Stimulated activated memory B cell treated with anti-CD40 and anti-IgM and Interleukin-4, amounts not matched to agents 10 μg/mL and 1 μg/mL and 100 μg/mL, for 72 hours (primary cell): ENCODE measurements at regions not wholly inside any gene's neighbourhood (a gene's known extent, or its start where the extent isn't known, plus 50 kb on each side); places are given as distances from the start of the nearest gene placed in this dataset.

Experiments used
- ATAC-seq: fragments of 150-1000 bp; cut with Tn5 transposase; 2 replicates; pipeline ENCODE4 v1.10.0; 2021
- H3K27ac Mint-ChIP-seq: one replicate; pipeline ENCODE4 v1.8.0; 2022; ENCODE audit warnings: mild to moderate bottlenecking, mixed read lengths
- H3K27me3 Mint-ChIP-seq: one replicate; pipeline ENCODE4 v1.8.0; 2022; ENCODE audit warnings: mixed read lengths
- H3K36me3 Mint-ChIP-seq: one replicate; pipeline ENCODE4 v1.8.0; 2022; ENCODE audit warnings: mixed read lengths
- H3K4me1 Mint-ChIP-seq: one replicate; pipeline ENCODE4 v1.8.0; 2022; ENCODE audit warnings: mixed read lengths
- H3K4me3 Mint-ChIP-seq: one replicate; pipeline ENCODE4 v1.8.0; 2022; ENCODE audit warnings: mild to moderate bottlenecking, moderate library complexity, mixed read lengths
- H3K9me3 Mint-ChIP-seq: one replicate; pipeline ENCODE4 v1.8.0; 2022; ENCODE audit warnings: mixed read lengths

- H3K27ac Mint-ChIP-seq = no peak overlapping the region
- H3K4me1 Mint-ChIP-seq = no peaks in the 10 kb centered on the region
- no peaks in the 10 kb centered on the region for H3K27me3 Mint-ChIP-seq
- peaks cover 27% of the 10 kb centered on the region for H3K9me3 Mint-ChIP-seq
- no peak overlapping the region for H3K4me3 Mint-ChIP-seq
- H3K36me3 Mint-ChIP-seq = peaks cover 38% of the 10 kb centered on the region
- ATAC-seq = no peak
Observed at GRCh38 chr16:72308396-72308795, 136.4 kb upstream of the PMFBP1 start.

DNA sequence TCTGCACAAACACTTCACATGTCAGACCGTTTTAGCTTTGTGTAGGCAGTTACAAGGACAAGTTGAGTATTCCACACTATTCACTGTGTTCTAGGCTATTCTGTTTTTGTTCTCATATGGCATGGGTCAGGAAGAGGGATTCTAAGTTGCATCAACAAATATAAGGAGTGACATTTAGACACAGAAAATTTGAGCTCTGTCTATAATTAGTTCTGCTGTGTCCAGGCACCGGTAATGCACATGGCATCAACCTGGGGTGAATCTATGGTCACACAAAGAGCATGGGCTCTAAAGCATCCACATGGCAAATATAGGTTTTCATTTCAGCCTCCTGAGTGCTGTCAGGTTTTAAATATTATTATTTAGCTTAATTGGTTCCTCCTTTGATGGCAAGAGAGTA is 130.4 kb upstream of the PMFBP1 start:
- Mint-ChIP-seq H3K9me3 (peaks cover 6% of the 10 kb centered on the region), H3K27me3 (no peaks in the 10 kb centered on the region), H3K36me3 (peaks cover 29% of the 10 kb centered on the region), H3K27ac (no peak overlapping the region), H3K4me1 (no peaks in the 10 kb centered on the region), H3K4me3 (no peak overlapping the region)
- no peak for ATAC-seq

DNA sequence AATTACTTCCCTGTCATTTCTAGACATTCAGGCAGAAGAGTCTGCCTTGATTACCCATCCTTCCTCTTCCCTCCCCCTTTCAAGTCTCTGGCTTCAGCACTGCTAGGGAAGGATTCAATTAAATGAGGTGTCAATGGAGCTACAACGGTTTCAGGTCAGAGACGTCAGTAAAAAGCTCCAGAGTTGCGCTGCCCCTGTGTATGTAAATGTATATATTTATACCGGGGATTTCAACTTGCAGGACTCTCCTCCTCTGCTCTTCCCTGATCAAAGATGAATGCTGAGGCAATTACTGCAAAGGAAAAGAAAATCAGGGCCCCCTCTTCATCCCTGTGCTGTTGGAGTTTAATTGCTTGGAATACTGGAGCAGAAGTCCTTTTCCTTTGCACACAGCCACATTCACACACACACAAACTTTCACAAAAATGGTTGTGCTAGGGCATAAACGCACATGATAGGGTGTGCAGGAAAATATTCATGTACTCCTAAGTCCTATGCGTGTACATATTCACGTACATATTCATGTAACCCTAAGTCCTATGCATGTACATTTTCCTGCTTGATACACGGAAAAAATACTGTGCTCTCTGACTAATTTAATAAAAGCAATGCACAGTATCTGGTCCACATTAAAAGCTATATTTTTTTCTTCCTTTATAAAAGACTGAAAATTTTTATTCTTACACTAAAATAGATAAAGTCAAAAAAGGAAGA is 129.7 kb upstream of the PMFBP1 start:
- Mint-ChIP-seq H3K27ac (no peak overlapping the region), H3K4me3 (no peak overlapping the region), H3K27me3 (no peaks in the 10 kb centered on the region), H3K4me1 (no peaks in the 10 kb centered on the region), H3K9me3 (peaks cover 6% of the 10 kb centered on the region), H3K36me3 (peaks cover 23% of the 10 kb centered on the region)
- ATAC-seq = no peak

DNA sequence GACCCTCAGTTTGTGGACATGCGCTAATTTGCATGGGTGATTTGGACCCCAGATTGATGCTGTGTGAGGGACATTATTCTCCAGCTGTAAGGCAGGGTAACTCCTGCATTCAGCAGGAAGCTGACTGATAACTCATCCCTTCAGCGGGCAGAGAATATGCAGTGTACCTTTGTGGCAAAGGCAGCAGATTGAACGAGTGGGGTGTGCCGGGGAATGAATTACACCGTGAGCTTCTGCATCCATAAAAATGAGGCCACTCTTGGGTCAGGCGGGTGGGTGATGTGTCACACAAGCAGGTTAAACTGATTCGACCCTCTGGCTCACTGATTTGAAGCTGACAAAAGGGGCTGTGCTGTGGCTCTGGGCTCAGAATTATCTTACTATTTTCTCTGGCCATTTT is 128.9 kb upstream of the PMFBP1 start:
- H3K27ac Mint-ChIP-seq = no peak overlapping the region
- H3K27me3 Mint-ChIP-seq = no peaks in the 10 kb centered on the region
- no peak for ATAC-seq
- no peak overlapping the region for H3K4me3 Mint-ChIP-seq
- H3K9me3 Mint-ChIP-seq = peaks cover 6% of the 10 kb centered on the region
- no peaks in the 10 kb centered on the region for H3K4me1 Mint-ChIP-seq
- peaks cover 18% of the 10 kb centered on the region for H3K36me3 Mint-ChIP-seq

DNA sequence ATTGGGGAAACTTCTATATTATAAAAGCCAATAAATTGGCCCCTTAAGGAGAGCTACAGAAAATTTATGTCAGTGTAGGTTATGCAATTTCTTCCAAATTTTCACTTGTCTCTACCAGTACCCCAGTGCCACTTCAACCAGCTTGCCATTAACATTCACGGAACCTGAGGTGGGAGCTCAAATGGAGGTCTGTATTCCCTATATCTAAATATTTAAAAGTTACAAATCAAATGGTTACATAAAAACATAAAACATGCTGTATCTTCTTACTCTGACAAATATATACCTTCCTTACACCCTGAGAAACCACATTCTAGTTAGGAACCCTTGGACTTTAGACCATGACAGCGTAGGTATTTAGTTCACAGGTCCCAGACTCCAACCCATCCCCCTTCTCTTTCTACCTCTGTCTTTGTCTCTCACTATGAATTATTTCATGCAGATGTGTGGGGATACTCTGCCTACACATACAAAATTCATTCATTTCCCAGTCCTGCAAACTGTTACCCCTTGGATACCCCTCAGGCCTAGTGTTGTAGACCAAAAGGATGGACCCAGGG is 127.8 kb upstream of the PMFBP1 start:
- Mint-ChIP-seq H3K36me3 (peaks cover 10% of the 10 kb centered on the region), H3K27ac (no peak overlapping the region), H3K9me3 (peaks cover 3% of the 10 kb centered on the region), H3K4me3 (no peak overlapping the region), H3K27me3 (no peaks in the 10 kb centered on the region), H3K4me1 (no peaks in the 10 kb centered on the region)
- no peak for ATAC-seq

DNA sequence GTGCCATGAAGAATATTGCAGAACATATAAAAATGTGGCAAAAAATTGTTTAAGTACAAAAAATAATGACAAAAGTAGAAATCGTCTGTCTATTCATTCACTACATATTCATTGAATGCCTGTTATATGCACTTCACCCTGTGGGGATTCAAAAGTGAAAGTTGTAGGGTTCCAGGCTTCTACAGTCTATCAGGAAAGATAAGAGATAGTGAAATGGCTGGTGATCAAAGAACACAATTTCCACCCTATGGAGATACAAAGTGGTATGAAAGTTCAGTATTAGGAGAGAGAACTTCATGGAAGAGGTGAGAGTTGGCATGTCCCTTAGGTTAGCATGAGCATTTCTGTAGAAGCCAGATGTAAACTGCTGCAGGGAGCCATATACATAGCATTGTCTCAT is 127.0 kb upstream of the PMFBP1 start:
- no peaks in the 10 kb centered on the region for H3K4me1 Mint-ChIP-seq
- peaks cover 10% of the 10 kb centered on the region for H3K36me3 Mint-ChIP-seq
- H3K27me3 Mint-ChIP-seq = no peaks in the 10 kb centered on the region
- ATAC-seq = no peak
- H3K9me3 Mint-ChIP-seq = no peaks in the 10 kb centered on the region
- H3K4me3 Mint-ChIP-seq = no peak overlapping the region
- no peak overlapping the region for H3K27ac Mint-ChIP-seq

DNA sequence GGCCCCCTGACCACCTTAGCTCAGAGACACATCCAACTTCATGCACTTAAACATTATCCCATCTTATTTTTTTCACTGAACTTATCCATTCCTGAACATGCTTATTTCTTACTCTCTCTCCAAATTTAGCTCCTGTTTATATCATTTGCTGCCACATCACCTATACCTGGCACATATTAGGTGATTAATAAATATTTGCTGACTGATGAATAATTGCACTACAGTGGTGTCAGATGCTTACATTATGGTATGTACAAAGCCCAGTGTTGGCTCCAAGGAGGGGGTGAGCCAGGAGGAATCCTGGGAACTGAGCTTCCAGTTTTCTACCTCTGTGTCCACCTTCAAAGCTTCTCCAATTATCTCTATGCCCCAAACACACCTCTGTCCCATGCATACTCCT is 124.0 kb upstream of the PMFBP1 start:
- no peak for ATAC-seq
- Mint-ChIP-seq H3K27me3 (no peaks in the 10 kb centered on the region), H3K27ac (no peak overlapping the region), H3K4me3 (no peak overlapping the region), H3K9me3 (no peaks in the 10 kb centered on the region), H3K36me3 (no peaks in the 10 kb centered on the region), H3K4me1 (no peaks in the 10 kb centered on the region)

DNA sequence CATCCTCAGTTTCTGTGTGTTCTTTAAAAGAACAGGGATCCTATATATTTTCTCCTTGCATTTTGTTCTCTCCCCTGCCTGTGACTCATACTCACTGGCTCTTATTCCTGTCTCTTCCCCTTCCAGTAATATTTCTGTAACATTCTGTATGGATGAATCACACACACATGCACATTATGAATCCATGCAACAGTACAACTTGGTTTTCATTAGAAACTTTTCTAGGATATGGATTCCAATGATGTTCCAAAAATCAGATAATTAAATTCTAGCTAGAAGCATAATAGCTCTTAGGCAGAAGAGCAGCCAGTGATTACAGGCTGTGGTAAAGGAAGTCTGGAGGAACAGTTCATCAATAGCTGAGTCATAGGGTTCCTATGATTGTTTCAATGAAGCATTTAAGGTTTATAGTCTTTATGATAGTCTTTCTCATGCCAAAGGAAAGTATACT is 119.6 kb upstream of the PMFBP1 start:
- Mint-ChIP-seq H3K4me3 (no peak overlapping the region), H3K36me3 (no peaks in the 10 kb centered on the region), H3K9me3 (no peaks in the 10 kb centered on the region), H3K27ac (no peak overlapping the region), H3K4me1 (no peaks in the 10 kb centered on the region), H3K27me3 (no peaks in the 10 kb centered on the region)
- ATAC-seq = no peak

- H3K27me3 Mint-ChIP-seq = no peaks in the 10 kb centered on the region
- H3K27ac Mint-ChIP-seq = no peak overlapping the region
- H3K4me3 Mint-ChIP-seq = no peak overlapping the region
- no peaks in the 10 kb centered on the region for H3K36me3 Mint-ChIP-seq
- no peak for ATAC-seq
- no peaks in the 10 kb centered on the region for H3K9me3 Mint-ChIP-seq
- no peaks in the 10 kb centered on the region for H3K4me1 Mint-ChIP-seq
Observed at GRCh38 chr16:72291121-72291520, 119.2 kb upstream of the PMFBP1 start.

GRCh38 chr16:72287649-72288048 is 115.7 kb upstream of the PMFBP1 start:
- no peaks in the 10 kb centered on the region for H3K9me3 Mint-ChIP-seq
- H3K4me1 Mint-ChIP-seq = no peaks in the 10 kb centered on the region
- no peaks in the 10 kb centered on the region for H3K27me3 Mint-ChIP-seq
- H3K4me3 Mint-ChIP-seq = no peak overlapping the region
- no peak for ATAC-seq
- H3K36me3 Mint-ChIP-seq = no peaks in the 10 kb centered on the region
- H3K27ac Mint-ChIP-seq = no peak overlapping the region

- Mint-ChIP-seq H3K9me3 (no peaks in the 10 kb centered on the region), H3K36me3 (no peaks in the 10 kb centered on the region), H3K27me3 (no peaks in the 10 kb centered on the region), H3K4me1 (no peaks in the 10 kb centered on the region), H3K27ac (no peak overlapping the region), H3K4me3 (no peak overlapping the region)
- no peak for ATAC-seq
Observed at GRCh38 chr16:72286936-72287620, 115.1 kb upstream of the PMFBP1 start.

DNA sequence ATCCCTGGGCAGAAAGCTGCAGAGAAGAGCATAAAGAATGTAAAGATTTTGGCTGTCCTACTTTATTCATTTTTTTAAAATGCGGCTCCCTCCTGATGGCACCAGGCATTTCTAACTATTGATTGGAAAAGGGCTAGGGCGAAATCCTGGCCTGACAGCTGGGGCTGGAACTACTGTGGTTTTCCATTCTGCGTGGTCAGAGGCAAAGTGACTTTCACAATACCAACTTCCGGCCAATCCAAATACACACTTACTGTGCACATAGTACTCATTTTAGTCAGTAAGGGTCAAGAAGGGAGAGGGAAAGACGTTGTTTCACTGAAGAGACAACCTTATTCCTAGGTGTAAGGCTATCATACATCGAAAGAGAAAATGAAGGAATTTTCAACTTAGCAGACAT is 113.8 kb upstream of the PMFBP1 start:
- Mint-ChIP-seq H3K4me1 (no peaks in the 10 kb centered on the region), H3K27me3 (no peaks in the 10 kb centered on the region), H3K27ac (no peak overlapping the region), H3K9me3 (no peaks in the 10 kb centered on the region), H3K36me3 (no peaks in the 10 kb centered on the region), H3K4me3 (no peak overlapping the region)
- ATAC-seq = no peak

GRCh38 chr16:72285324-72285723 is 113.4 kb upstream of the PMFBP1 start:
- H3K4me3 Mint-ChIP-seq = no peak overlapping the region
- no peaks in the 10 kb centered on the region for H3K27me3 Mint-ChIP-seq
- H3K4me1 Mint-ChIP-seq = no peaks in the 10 kb centered on the region
- no peaks in the 10 kb centered on the region for H3K36me3 Mint-ChIP-seq
- H3K27ac Mint-ChIP-seq = no peak overlapping the region
- H3K9me3 Mint-ChIP-seq = no peaks in the 10 kb centered on the region
- no peak for ATAC-seq

GRCh38 chr16:72284042-72284789 is 112.3 kb upstream of the PMFBP1 start:
- no peaks in the 10 kb centered on the region for H3K36me3 Mint-ChIP-seq
- no peaks in the 10 kb centered on the region for H3K27me3 Mint-ChIP-seq
- H3K9me3 Mint-ChIP-seq = no peaks in the 10 kb centered on the region
- H3K27ac Mint-ChIP-seq = no peak overlapping the region
- ATAC-seq = no peak
- H3K4me1 Mint-ChIP-seq = no peaks in the 10 kb centered on the region
- no peak overlapping the region for H3K4me3 Mint-ChIP-seq

- H3K4me3 Mint-ChIP-seq = no peak overlapping the region
- ATAC-seq = no peak
- no peak overlapping the region for H3K27ac Mint-ChIP-seq
- H3K4me1 Mint-ChIP-seq = no peaks in the 10 kb centered on the region
- no peaks in the 10 kb centered on the region for H3K9me3 Mint-ChIP-seq
- no peaks in the 10 kb centered on the region for H3K36me3 Mint-ChIP-seq
- H3K27me3 Mint-ChIP-seq = no peaks in the 10 kb centered on the region
Observed at GRCh38 chr16:72282362-72282761, 110.4 kb upstream of the PMFBP1 start.
